GM19025 (cell line): ENCODE measurements at regions not wholly inside any gene's neighbourhood (a gene's known extent, or its start where the extent isn't known, plus 50 kb on each side); places are given as distances from the start of the nearest gene placed in this dataset.

Source experiments
- ATAC-seq: cut with Tn5 transposase; IDR thresholded peaks from one replicate; pipeline ENCODE4 v1.9.1; 2021; ENCODE audit warnings: mild to moderate bottlenecking, low read depth, moderate library complexity; ENCODE audit not compliant: unreplicated experiment

DNA sequence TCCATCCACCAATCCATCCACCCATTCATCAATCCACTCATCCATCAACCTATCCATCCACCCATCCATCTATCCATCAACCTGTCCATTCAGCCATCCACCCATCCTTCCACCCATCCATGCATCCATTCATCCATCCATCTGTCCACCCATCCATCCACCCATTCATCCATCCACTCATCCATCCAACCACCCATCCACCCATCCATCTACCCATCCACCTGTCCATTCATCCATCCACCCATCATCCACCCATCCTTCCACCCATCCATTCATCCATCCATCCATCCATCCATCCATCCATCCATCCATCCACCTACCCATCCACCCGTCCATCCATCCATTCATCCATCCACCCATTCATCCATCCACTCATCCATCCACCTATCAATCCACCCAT is 195.8 kb downstream of the NXNL2 start:
- no peak for ATAC-seq

DNA sequence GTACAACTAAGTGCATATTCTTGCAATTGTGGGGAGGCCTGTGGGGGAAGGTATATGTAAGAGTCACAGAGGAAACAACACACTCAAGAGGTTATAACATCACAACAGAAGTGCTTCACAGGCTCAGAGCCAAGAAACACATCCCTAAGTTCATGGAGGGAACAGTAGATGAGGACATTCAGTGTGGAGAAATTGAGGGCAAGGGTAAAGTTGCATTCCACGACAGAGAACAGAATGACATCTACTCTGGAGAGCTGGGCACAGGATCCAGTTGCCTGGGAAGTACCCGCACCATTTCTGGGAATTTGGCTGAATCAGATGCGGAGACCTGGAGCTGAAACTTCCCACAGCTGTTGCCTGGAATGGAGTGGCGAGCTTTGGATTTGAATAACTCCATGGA is 197.2 kb downstream of the NXNL2 start:
- ATAC-seq, result no peak

DNA sequence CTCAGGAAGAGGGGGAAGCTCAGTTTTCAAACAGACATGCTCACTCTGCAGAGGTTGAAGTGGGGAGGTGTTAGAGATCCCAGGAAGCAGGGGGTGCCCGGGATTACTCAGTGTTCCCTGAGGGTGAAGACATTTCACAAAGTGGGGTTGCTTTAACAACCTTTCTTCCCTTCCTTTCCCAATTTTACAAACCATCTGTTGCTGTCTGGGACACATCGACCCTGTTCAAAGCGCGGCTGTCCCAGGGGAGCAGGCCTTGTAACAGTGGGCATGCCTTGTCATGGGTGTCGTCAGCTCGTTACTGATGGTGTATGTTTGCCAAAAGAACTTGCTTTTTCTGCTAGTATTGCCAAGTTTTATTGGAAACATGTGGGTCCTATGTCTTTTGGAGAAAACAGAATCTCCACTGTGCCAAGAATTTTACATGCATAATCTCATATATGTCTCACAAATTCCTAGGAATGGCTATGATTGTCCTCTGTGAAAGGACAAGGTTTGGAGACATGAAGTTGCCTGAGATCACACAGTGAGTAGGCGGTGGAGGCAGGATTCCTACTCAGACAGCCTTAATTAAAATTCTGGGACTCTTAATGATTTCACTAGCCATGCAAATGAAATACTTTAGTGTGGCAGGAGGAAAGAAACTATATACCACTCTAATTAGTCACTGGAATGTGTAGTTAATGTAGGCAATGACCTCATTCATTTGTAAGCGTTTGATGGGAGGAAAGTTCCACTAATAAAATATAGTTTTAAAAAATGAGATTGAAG is 198.9 kb downstream of the NXNL2 start:
- no peak for ATAC-seq

DNA sequence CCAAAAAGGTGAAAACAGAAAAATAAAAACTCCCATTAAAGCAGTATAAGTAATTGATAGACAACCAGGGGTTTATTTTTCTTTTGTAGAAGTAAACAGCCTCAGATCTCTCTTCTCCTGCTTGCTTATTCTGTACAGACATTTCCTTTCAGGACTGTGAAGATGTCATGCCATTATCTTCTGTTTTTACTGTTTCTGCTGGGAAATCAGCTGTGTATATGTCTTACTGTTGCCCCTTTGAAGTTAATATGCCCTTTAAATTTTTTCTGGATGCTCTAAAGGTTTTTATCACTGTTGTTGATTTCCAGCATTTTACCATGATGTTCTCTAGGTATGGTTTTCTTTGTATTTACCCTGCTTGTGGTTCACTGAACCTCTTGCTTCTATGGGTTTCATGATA is 199.5 kb downstream of the NXNL2 start:
- ATAC-seq, result no peak

DNA sequence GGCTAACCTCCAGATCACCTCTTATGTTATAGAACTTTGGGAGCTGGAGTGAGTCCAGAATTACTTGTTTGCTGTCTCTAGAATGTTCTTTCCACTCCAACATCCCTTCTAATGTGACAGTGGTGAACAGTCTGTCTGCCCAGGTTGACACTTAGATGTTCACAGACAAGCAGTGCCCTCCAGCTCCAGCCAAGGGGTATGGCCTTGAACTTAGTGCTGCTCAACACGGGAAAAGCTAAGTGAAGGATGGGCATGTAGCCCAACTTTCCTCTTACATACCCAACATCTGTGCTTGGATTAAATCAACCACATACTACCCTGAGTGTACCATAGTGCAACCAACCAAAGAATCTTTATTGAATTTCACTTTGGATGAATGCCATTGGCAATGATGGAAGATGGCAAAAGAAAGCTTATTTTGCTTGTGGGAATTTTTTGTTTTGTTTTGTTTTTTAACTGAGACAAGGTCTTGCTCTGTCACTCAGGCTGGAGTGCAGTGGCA is 201.2 kb downstream of the NXNL2 start:
- no peak for ATAC-seq

DNA sequence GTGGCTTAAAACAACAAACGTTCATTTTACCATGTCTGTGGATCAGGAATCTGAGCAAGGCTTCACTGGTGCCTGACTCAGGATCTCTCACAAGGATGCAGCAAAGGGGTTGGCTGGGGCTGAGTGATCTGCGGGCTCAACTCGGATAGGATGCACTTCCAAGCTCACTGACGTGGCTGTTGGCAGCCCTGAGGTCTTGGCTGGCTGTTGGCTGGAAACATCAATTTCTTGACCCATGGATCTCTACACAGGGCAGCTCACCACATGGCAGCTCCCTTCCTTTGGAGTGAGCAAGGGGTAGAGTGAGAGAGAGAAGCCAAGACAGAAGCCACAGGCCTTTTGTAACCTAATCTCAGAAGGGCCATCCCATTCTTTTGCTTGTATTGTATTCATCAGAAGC is 202.1 kb downstream of the NXNL2 start:
- no peak for ATAC-seq

DNA sequence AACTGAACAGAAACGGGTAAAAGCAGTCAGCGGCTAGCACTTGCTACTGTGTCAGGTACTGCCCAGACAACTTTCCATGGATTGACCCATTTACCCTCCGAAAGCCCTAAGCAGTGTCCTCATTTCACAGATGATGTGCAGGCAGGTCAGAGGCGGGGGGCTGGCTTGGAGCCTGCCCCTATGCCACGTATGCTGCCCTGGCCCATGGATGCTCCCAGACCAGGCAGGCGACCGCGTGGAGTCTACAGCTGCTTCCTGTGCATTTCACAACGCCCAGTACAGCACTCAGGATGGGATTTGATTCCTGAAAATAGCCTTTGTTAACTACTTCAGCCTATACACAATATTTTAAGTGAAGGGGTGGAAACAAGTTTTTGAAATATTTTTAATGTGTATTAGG is 202.9 kb downstream of the NXNL2 start:
- ATAC-seq, result no peak

DNA sequence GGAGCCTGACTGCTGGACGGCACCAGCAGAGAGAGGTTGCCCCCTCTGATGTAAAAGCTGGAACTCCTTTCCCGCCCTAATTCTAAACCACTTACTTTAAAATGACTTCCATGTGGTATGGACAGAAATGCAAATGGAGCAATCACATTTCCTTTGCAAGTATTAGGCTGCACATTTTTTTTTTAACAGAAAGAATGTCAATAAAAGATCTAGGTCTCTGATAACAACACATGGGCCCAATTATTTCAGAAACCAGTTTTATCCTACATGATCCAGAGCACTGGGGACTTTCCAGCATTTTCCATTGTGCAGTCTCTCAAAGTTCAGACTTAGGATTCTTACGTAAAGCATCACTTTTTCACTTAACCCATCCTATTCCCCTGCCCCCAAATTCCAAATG is 203.7 kb downstream of the NXNL2 start:
- ATAC-seq, result no peak

DNA sequence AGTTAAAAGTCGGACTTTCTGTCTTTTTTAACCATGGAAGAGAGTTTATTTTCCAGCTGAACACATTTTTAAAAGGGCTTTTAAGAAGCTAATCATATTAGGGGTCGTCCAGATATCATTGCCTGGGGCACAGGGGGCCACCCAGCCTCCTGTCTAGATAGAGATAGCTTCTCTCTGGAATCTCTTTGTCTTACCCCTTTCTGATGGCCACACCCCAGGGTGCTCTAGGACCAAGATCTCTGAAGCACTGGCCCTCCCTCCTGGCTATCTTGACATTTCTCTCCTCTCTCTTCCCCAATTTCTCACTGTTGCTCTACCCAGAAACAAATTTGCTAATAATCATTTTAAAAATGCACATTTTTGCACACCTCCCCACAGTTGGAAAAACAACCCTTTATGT is 204.4 kb downstream of the NXNL2 start:
- ATAC-seq, result no peak

DNA sequence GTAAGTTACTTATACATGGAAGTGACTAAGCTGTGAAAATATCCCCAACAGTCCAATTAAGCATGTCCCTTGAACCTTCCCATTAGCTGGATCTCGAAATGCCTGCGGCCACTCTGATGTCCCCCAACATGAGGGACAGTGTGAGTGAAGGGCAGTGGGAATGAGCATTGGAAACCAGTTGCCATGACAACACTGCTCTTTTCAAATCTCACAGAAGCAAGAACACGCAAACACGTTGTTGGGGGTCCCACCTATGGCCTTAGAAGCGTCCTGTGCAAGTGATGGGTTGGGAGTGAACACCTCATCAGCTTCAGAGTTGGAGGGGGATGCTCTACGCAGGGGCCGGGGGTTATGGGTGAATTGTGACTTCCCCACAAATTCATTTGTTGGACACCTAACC is 205.9 kb downstream of the NXNL2 start:
- no peak for ATAC-seq

DNA sequence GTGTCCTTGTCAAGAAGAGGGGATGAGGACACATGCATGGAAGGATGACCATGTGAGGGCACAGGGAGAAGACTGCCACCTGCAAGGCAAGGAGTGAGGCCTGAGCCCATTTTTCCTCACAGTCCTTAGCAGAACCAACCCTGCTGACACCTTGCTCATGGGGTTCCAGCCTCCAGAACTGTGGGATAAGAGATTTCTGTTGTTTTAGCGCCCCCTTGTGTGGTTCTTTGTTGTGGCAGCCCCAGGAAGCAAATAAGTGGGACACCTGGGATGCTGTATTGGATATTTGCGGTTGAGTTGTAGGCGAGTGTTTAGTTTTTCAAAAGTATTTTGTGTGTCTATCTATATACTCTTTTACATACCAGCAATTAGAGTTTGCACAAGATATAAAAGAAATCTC is 206.4 kb downstream of the NXNL2 start:
- ATAC-seq, result no peak

DNA sequence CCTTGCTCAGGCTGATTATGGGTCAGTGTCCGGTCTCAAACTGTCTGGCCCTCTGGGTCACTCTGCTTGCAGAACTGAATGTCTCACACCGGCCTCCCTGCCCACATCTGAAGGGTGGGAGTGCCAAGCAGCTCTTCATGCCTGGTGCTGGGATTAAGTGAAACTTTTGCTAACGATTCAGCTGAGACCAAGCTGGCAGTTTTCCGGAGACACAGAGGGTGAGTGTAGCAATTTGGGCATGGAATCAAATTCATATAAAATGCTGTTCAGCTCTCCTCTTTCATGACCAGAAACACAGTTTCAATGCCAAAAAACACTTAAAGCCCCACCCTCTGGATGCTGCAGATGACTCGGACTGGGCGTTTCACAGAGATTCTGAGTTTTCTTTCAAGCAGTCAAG is 207.5 kb downstream of the NXNL2 start:
- ATAC-seq, result no peak

DNA sequence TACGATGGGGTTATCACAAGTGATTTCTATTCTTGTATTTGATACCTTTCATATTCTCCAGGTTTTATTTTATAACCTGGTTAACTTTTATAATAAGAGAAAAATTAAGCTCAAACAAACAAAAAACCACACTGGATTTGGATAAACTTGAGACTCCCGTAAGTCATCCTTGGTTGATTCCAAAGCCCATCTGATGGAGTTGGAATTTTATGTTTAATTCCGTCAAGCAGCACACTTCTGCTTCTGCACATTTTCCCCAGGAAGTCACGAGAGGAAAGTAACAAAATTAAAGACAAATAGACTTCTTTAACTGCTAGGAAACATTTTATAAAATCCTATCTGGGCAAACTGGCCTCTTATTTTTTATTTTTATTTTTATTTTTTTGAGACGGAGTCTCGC is 207.9 kb downstream of the NXNL2 start:
- ATAC-seq, result no peak

DNA sequence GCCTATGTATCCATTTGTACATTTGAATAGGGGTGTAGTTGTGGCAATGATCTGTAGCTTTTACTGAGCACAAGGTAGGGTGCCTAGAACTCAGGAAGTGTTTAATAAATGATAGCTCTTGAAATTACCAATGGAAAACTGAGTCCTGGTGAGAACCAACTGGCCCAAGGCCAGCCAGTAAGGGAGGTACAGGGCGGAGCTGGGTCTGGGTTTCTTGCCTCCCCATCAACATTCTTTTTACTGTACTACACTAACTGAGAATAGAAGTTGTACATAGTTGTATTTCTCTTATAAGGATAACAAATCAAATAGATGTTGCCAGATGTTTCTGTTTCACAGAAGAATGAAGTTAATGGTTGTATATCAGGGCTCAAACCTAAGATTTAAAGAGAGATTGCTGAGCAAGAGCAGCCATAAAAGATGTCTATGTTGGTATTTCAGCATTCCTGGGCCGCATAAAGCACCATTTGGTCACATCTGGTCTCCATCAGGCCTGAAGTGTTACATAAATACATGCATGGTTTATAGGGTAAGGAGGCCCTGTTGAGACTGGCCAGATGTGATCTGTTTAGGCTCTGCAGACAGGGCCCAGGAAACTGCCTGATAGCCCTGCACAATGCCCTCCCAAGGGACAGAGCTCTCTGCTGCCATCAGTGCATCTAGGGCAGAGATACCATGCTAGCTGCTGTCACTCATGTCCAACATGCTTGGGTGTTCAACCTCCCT is 210.5 kb downstream of the NXNL2 start:
- ATAC-seq, result no peak

DNA sequence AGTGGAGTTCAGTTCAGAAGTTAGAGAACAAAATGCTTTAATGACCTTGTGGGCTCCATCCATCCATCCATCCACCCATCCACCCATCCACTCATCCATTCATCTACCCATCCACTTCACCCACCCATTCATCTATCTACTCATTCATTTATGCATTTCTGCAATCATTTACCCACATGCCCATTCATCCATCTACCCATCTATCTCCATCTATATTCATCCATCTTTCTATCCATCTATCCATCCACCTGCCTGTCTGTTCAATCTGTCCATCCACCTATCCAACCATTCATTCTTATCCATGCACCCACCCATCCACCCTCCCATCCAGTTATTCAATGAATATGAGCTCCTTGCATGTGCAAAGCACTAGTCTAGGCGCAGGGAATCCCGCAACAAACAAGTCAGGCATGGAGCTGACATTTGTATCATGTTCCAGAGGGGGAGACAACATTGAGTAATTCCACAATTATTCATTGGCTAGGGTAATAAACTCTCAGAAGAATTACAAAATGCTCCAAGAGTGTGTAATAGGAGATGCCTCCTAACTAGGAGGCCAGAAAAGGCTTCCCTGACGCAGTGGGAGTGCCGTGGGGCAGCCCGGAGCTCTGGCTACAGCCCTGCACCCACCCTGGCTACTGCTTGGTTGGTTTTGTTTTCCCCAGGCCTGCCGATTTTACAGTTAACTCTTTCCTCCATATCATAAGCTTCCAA is 211.2 kb downstream of the NXNL2 start:
- ATAC-seq, result no peak

DNA sequence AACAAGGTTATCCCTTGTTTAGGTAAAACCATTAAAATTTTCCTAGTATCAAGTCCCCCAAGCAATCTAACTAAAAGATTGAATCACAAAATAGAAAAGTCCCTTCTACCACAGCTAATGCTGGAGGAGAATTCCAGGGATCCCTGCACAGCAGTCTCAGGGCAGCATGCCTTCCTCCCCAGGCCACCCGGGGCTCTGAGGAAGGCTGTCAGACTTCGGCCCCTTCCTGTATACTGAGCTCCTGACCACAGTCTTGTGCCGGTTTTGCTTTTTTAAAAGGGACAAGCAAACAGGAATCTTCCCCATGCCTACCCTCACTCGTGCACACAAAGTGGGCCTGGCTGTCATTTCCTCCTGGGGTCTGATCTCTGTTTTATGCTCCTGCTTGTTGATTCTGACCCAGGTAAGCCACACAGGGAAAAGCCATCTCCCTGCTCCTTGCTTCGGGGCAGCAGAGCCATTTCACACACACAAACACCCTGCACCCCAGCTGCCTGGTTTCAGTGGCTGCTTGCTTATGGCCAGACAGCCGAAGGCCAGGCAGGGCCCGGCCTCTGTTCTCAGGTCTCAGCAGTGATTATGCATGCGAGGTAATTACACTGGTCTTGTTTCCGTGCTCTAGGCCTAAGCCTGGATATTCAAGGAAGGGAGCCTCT is 211.9 kb downstream of the NXNL2 start:
- no peak for ATAC-seq

DNA sequence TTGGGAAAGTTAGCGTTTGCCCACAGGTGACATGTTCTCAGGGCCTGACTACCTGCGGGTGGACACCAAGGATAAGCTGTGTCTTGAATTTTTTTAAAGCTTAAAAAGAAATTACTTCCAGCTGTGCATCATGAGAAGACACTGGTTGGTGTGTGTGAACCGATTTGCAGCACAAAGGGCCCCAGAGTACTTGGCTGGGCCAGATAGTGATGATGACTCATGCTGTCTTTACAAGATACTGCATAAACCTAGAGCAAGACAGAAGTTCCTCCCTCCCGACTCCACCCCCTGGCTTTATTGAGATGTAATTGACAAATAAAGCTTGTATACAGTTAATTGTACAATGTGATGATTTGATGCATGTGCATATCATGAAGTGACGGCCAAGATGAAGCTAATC is 212.8 kb downstream of the NXNL2 start:
- no peak for ATAC-seq

DNA sequence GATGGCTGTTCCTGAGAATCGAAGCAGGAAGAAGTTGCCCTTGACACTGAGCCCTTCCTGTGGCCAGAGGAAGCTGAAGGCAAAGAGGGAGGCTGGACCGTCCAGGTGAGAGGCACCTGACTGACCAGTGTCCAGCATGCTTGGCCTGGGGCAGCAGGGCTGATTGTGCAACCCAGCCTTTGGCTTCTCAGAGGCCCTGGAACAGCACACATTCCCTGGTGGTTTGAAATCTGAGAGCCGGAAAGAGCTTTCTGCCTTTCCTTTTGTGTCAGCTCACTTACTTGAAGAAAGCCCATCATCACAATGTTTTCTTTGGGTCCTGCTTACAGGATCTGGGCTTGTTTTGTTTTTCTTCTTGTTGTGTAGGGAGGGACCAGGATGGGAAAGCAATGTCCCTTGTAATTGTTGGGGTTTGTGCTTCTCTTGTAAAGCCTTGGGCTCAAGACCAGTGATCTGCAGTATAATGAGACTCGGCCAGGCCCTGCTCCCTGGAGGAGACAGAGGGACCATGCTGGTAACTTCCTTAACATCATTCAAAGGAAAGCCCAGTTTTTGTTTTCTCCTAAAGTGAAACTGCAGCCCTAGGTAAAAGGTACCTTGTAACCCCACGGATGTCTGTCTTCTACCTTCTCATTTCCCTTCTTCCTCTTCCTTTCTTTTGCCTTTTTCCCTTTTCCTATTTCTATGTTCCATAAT is 213.7 kb downstream of the NXNL2 start:
- ATAC-seq, result no peak

DNA sequence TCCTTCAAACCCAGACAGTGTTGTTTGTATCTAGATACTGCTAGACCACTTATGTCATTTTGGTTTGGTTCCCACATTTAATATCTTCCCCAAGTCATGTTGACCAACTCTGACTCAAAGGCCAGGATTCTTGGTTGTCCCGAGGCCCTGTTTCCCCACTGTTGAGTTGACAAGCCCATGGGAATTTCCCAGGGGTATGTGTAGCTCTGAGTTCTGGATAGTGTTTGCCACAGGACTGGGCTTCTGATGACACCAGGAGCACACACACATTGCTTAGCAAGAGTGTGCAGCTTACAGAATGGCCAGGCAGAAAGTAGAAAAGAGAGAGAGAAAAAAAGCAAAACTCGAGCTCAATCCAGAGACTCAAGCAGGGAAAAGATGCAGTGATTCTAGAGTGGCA is 214.4 kb downstream of the NXNL2 start:
- no peak for ATAC-seq

DNA sequence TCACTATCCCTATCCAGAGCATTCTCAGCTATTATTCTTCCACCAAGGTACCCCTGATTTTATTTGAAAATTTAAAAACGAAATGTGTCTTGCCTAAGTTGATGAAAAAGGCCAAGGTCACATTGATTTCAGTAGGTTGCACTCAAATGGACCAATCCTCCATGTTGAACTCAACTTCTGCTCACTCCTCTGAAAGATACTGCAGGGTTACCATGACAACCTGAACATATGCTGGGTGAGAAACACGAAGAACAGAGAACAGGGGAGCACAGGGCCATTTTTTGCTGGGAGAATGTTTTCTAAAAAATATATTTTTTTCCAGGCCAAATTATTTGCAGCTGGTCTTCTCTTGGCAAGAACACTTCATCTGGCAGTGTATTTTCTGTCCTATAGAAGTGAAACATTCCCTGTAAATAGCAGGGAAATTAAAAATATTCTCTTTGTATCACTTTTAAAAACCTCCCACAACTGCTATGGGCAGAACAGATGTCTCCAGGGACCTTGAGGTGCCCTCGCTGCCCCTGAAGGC is 215.9 kb downstream of the NXNL2 start:
- ATAC-seq, result no peak
